ENCODE measurements at regions not wholly inside any gene's neighbourhood (a gene's known extent, or its start where the extent isn't known, plus 50 kb on each side); places are given as distances from the start of the nearest gene placed in this dataset.

DNA sequence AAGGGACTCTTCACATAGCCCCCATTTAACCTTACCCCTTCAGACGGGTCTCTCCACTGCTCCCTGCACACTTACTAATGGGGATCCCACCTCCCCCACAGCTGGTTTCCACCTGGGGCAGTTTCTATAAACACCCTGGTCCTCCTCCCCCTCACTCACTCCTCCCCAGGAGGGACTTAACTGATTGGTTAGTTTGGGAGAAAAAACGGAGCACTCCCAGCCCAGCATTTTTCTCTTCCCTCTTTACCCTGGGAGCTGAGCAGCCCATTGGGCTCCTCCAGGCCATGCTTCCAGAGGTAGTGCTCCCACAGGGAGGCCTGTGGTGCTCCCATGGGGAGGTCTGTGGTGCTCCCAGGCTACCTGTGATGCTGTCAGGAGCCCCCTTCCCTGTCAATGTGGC lies 93.7 kb downstream of the MIS18A start:
- Histone ChIP-seq H3K36me3 (ENCODE audit: insufficient read depth in 1 of 2, low read depth in 1 of 2) (no peaks in the 10 kb centered on the region), H3K27ac (no peak overlapping the region), H3K27me3 (ENCODE audit: insufficient read depth in 3 of 3, low read length in 2 of 3) (no peaks in the 10 kb centered on the region), H3K4me1 (no peaks in the 10 kb centered on the region), H3K9me3 (no peaks in the 10 kb centered on the region), H3K4me3 (no peak overlapping the region)
- ATAC-seq (no peak), DNase-seq (no peak)
- TF ChIP-seq, protein P1, sequence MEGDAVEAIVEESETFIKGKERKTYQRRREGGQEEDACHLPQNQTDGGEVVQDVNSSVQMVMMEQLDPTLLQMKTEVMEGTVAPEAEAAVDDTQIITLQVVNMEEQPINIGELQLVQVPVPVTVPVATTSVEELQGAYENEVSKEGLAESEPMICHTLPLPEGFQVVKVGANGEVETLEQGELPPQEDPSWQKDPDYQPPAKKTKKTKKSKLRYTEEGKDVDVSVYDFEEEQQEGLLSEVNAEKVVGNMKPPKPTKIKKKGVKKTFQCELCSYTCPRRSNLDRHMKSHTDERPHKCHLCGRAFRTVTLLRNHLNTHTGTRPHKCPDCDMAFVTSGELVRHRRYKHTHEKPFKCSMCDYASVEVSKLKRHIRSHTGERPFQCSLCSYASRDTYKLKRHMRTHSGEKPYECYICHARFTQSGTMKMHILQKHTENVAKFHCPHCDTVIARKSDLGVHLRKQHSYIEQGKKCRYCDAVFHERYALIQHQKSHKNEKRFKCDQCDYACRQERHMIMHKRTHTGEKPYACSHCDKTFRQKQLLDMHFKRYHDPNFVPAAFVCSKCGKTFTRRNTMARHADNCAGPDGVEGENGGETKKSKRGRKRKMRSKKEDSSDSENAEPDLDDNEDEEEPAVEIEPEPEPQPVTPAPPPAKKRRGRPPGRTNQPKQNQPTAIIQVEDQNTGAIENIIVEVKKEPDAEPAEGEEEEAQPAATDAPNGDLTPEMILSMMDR (IDR thresholded peaks at IDR 0.05): no peak
- intact Hi-C loops (cut with DNase I): no loop called here
- WGBS, 3 donors: 79 to 88% (median 86%) methylated on average over 2 of the region's 2 CpGs

- Histone ChIP-seq H3K27ac (no peak overlapping the region), H3K27me3 (ENCODE audit: insufficient read depth in 3 of 3, low read length in 2 of 3) (no peaks in the 10 kb centered on the region), H3K4me3 (no peak overlapping the region), H3K4me1 (no peaks in the 10 kb centered on the region), H3K36me3 (ENCODE audit: insufficient read depth in 1 of 2, low read depth in 1 of 2) (no peaks in the 10 kb centered on the region), H3K9me3 (no peaks in the 10 kb centered on the region)
- ATAC-seq: no peak
- 75 to 80% (median 77%) methylated on average over 7 of the region's 7 CpGs for WGBS, 3 donors
- intact Hi-C loops (cut with DNase I): no loop called here
- TF ChIP-seq, protein P1 (IDR thresholded peaks at IDR 0.05): no peak
- no peak for DNase-seq
These were observed 94.4 kb downstream of the MIS18A start for GRCh38 chr21:32184485-32184884.

GRCh38 chr21:32184065-32184464 lies 94.8 kb downstream of the MIS18A start:
- intact Hi-C loops (cut with DNase I): no loop called here
- no peak for ATAC-seq

DNA sequence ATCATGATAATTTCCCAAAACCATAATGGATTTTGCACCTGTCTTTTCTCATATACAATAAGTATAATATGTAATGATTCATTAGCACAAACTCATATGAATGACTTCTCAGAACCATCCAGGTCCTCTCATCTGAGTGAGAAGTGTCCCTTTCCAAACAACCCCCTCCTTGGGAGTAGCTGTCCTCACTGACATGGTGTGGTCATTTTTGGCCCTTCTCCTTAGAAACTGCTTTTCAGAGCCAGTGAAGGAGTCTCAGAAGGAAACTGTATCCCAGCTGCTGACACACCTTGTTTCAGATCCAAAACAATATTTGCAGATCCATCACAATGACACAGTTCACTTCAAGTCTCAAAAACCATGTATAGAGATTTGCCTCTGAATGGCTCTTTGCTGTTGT lies 95.5 kb downstream of the MIS18A start:
- intact Hi-C loops (cut with DNase I): no loop called here
- no peaks in the 10 kb centered on the region for H3K36me3 ChIP-seq (ENCODE audit: insufficient read depth in 1 of 2, low read depth in 1 of 2)
- DNase-seq: no peak
- no peak overlapping the region for H3K27ac ChIP-seq
- no peak for ATAC-seq
- no peaks in the 10 kb centered on the region for H3K9me3 ChIP-seq
- TF ChIP-seq, protein P1 (IDR thresholded peaks at IDR 0.05): no peak
- H3K4me3 ChIP-seq: no peak overlapping the region
- H3K4me1 ChIP-seq: no peaks in the 10 kb centered on the region
- no peaks in the 10 kb centered on the region for H3K27me3 ChIP-seq (ENCODE audit: insufficient read depth in 3 of 3, low read length in 2 of 3)

More at GRCh38 chr21:32184065-32184464, 94.8 kb downstream of the MIS18A start:
- no peak overlapping the region for H3K4me3 ChIP-seq
- TF ChIP-seq, protein P1 (IDR thresholded peaks at IDR 0.05): no peak
- no peak overlapping the region for H3K27ac ChIP-seq
- H3K9me3 ChIP-seq: no peaks in the 10 kb centered on the region
- no peaks in the 10 kb centered on the region for H3K36me3 ChIP-seq (ENCODE audit: insufficient read depth in 1 of 2, low read depth in 1 of 2)
- no peaks in the 10 kb centered on the region for H3K4me1 ChIP-seq
- H3K27me3 ChIP-seq (ENCODE audit: insufficient read depth in 3 of 3, low read length in 2 of 3): no peaks in the 10 kb centered on the region
- DNase-seq: no peak
- WGBS, 3 donors: 77 to 89% (median 89%) methylated on average over 5 of the region's 5 CpGs

DNA sequence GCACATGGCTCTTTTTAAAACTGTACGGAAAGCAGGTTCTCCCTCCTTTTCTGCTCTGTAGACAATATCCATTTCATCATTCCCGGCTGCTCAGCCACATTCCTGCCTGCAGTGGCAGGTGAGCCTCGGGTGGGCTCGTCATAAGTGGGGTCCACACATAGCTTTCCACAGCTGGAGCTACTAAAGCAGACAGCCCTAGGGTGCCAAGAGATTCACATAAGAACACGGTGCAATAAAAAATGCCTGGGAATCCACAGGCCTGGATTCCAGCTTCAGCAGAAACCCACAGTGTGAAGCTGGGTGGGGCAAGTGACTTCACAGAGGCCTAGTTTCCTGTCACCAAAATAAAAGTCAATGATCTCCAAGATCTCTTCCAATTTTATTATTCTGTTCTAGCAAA lies 96.4 kb downstream of the MIS18A start:
- DNase-seq (no peak), ATAC-seq (no peak)
- 53 to 67% (median 64%) methylated on average over 5 of the region's 5 CpGs for WGBS, 3 donors
- TF ChIP-seq, protein P1 (IDR thresholded peaks at IDR 0.05): no peak
- H3K27me3 ChIP-seq (ENCODE audit: insufficient read depth in 3 of 3, low read length in 2 of 3): no peaks in the 10 kb centered on the region
- H3K4me1 ChIP-seq: no peaks in the 10 kb centered on the region
- H3K27ac ChIP-seq: no peak overlapping the region
- no peaks in the 10 kb centered on the region for H3K36me3 ChIP-seq (ENCODE audit: insufficient read depth in 1 of 2, low read depth in 1 of 2)
- H3K4me3 ChIP-seq: no peak overlapping the region
- intact Hi-C loops (cut with DNase I): no loop called here
- H3K9me3 ChIP-seq: no peaks in the 10 kb centered on the region
